BLaER1 treated with 17β-estradiol and CSF1 and Interleukin-3, amounts not matched to agents 10 nM and 100 nM (cell line): ENCODE measurements at regions not wholly inside any gene's neighbourhood (a gene's known extent, or its start where the extent isn't known, plus 50 kb on each side); places are given as distances from the start of the nearest gene placed in this dataset.

Source experiments
- H3K27ac ChIP-seq, 11 experiments: shearing (Covaris generic); formaldehyde crosslinking; 2 replicates each; pipeline ENCODE4 v1.8.1; 2022
- H3K27me3 ChIP-seq, 11 experiments: shearing (Covaris generic); formaldehyde crosslinking; 2 replicates each; pipeline ENCODE4 v1.8.1; 2022
- H3K36me3 ChIP-seq, 11 experiments: shearing (Covaris generic); formaldehyde crosslinking; 2 replicates each; pipeline ENCODE4 v1.8.1; 2022
- H3K4me1 ChIP-seq, 10 experiments: shearing (Covaris generic); formaldehyde crosslinking; 2 replicates each; pipeline ENCODE4 v1.8.1; 2022
- H3K4me2 ChIP-seq, 11 experiments: shearing (Covaris generic); formaldehyde crosslinking; 2 replicates each; pipeline ENCODE4 v1.8.1; 2022
- H3K4me3 ChIP-seq, 10 experiments: shearing (Covaris generic); formaldehyde crosslinking; 2 replicates each; pipeline ENCODE4 v1.8.1; 2022
- H3K9ac ChIP-seq, 11 experiments: shearing (Covaris generic); formaldehyde crosslinking; 2 replicates each; pipeline ENCODE4 v1.8.1; 2022
- H3K9me3 ChIP-seq, 11 experiments: shearing (Covaris generic); formaldehyde crosslinking; replicated peaks in 1 of 11; 2 replicates each; pipeline ENCODE4 v1.8.1; 2022
- H4K20me1 ChIP-seq, 11 experiments: shearing (Covaris generic); formaldehyde crosslinking; 2 replicates each; pipeline ENCODE4 v1.8.1; 2022
- Cebpa-rat ChIP-seq, 11 experiments: shearing (Covaris generic); IDR thresholded peaks; 2 replicates each; pipeline ENCODE4 v1.8.1; 2022

- Histone ChIP-seq H3K4me2 (no peak overlapping the region), H4K20me1 (no peaks in the 10 kb centered on the region), H3K4me3 (no peak overlapping the region), H3K9ac (no peak overlapping the region), H3K4me1 (peaks cover 0 to 11% (median 0%) of the 10 kb centered on the region in 10 experiments; a peak in 2 of 20 replicates), H3K36me3 (no peaks in the 10 kb centered on the region), H3K27me3 (no peaks in the 10 kb centered on the region; a peak in 1 of 22 replicates), H3K9me3 (peaks cover 4 to 20% (median 10%) of the 10 kb centered on the region in 11 experiments; a peak in 16 of 22 replicates), H3K27ac (no peak overlapping the region)
- TF ChIP-seq Cebpa-rat (IDR thresholded peaks at IDR 0.05): no peak
Observed at GRCh38 chr19:29337029-29337428, 124.1 kb upstream of the UQCRFS1 start.

- no peak overlapping the region for H3K4me2 ChIP-seq
- H3K4me1 ChIP-seq: peaks cover 0 to 11% (median 0%) of the 10 kb centered on the region in 10 experiments; a peak in 2 of 20 replicates
- H3K4me3 ChIP-seq: no peak overlapping the region
- H3K9ac ChIP-seq: no peak overlapping the region
- TF ChIP-seq Cebpa-rat (IDR thresholded peaks at IDR 0.05): no peak
- peaks cover 16 to 35% (median 22%) of the 10 kb centered on the region in 11 experiments; a peak in 21 of 22 replicates for H3K9me3 ChIP-seq
- no peaks in the 10 kb centered on the region for H3K36me3 ChIP-seq
- H3K27me3 ChIP-seq: no peaks in the 10 kb centered on the region; a peak in 1 of 22 replicates
- H4K20me1 ChIP-seq: no peaks in the 10 kb centered on the region
- H3K27ac ChIP-seq: no peak overlapping the region
Observed at GRCh38 chr19:29338480-29338879, 125.5 kb upstream of the UQCRFS1 start.

GRCh38 chr19:29342721-29343120, 129.8 kb upstream of the UQCRFS1 start:
- peaks cover 0 to 11% (median 0%) of the 10 kb centered on the region in 10 experiments; a peak in 2 of 20 replicates for H3K4me1 ChIP-seq
- no peak for TF ChIP-seq Cebpa-rat (IDR thresholded peaks at IDR 0.05)
- no peaks in the 10 kb centered on the region for H4K20me1 ChIP-seq
- H3K9ac ChIP-seq: no peak overlapping the region
- no peak overlapping the region for H3K4me3 ChIP-seq
- H3K27ac ChIP-seq: no peak overlapping the region
- no peaks in the 10 kb centered on the region for H3K36me3 ChIP-seq
- no peaks in the 10 kb centered on the region for H3K27me3 ChIP-seq
- H3K4me2 ChIP-seq: no peak overlapping the region
- H3K9me3 ChIP-seq: peaks cover 29 to 65% (median 36%) of the 10 kb centered on the region in 11 experiments

- Histone ChIP-seq H3K4me3 (no peak overlapping the region), H3K27ac (no peak overlapping the region), H4K20me1 (no peaks in the 10 kb centered on the region), H3K27me3 (no peaks in the 10 kb centered on the region), H3K36me3 (no peaks in the 10 kb centered on the region), H3K9ac (no peak overlapping the region), H3K4me2 (no peak overlapping the region), H3K9me3 (peaks cover 0 to 18% (median 8%) of the 10 kb centered on the region in 11 experiments; a peak in 16 of 22 replicates), H3K4me1 (no peaks in the 10 kb centered on the region)
- TF ChIP-seq Cebpa-rat (IDR thresholded peaks at IDR 0.05): no peak
Observed at GRCh38 chr19:29364224-29364726, 151.3 kb upstream of the UQCRFS1 start.

GRCh38 chr19:29364999-29365398, 152.0 kb upstream of the UQCRFS1 start:
- no peak for TF ChIP-seq Cebpa-rat (IDR thresholded peaks at IDR 0.05)
- no peak overlapping the region for H3K4me3 ChIP-seq
- H3K36me3 ChIP-seq: no peaks in the 10 kb centered on the region
- peaks cover 0 to 18% (median 8%) of the 10 kb centered on the region in 11 experiments; a peak in 16 of 22 replicates for H3K9me3 ChIP-seq
- H3K9ac ChIP-seq: no peak overlapping the region
- no peaks in the 10 kb centered on the region for H3K27me3 ChIP-seq
- no peaks in the 10 kb centered on the region for H3K4me1 ChIP-seq
- no peak overlapping the region for H3K27ac ChIP-seq
- no peak overlapping the region for H3K4me2 ChIP-seq
- no peaks in the 10 kb centered on the region for H4K20me1 ChIP-seq

GRCh38 chr19:29365836-29366417, 153.0 kb upstream of the UQCRFS1 start:
- Histone ChIP-seq H3K27ac (no peak overlapping the region), H3K9me3 (peaks cover 0 to 16% (median 8%) of the 10 kb centered on the region in 11 experiments; a peak in 16 of 22 replicates), H3K9ac (no peak overlapping the region), H3K27me3 (no peaks in the 10 kb centered on the region), H3K4me1 (no peaks in the 10 kb centered on the region), H3K4me2 (no peak overlapping the region), H3K36me3 (no peaks in the 10 kb centered on the region), H3K4me3 (no peak overlapping the region), H4K20me1 (no peaks in the 10 kb centered on the region)
- no peak for TF ChIP-seq Cebpa-rat (IDR thresholded peaks at IDR 0.05)

GRCh38 chr19:29366757-29367156, 153.8 kb upstream of the UQCRFS1 start:
- Histone ChIP-seq H3K27ac (no peak overlapping the region), H3K27me3 (no peaks in the 10 kb centered on the region), H3K4me1 (no peaks in the 10 kb centered on the region), H3K9me3 (peaks cover 0 to 9% (median 5%) of the 10 kb centered on the region in 11 experiments; a peak in 15 of 22 replicates), H3K36me3 (no peaks in the 10 kb centered on the region), H3K4me2 (no peak overlapping the region), H4K20me1 (no peaks in the 10 kb centered on the region), H3K9ac (no peak overlapping the region), H3K4me3 (no peak overlapping the region)
- no peak for TF ChIP-seq Cebpa-rat (IDR thresholded peaks at IDR 0.05)

- no peak for TF ChIP-seq Cebpa-rat (IDR thresholded peaks at IDR 0.05)
- H3K27me3 ChIP-seq: no peaks in the 10 kb centered on the region
- no peak overlapping the region for H3K9ac ChIP-seq
- H3K9me3 ChIP-seq: no peaks in the 10 kb centered on the region
- no peaks in the 10 kb centered on the region for H4K20me1 ChIP-seq
- H3K4me2 ChIP-seq: no peak overlapping the region
- no peaks in the 10 kb centered on the region for H3K4me1 ChIP-seq
- no peaks in the 10 kb centered on the region for H3K36me3 ChIP-seq
- no peak overlapping the region for H3K27ac ChIP-seq
- no peak overlapping the region for H3K4me3 ChIP-seq
Observed at GRCh38 chr19:29367791-29368222, 154.9 kb upstream of the UQCRFS1 start.

GRCh38 chr19:29370276-29370675, 155.5 kb upstream of the VSTM2B start:
- Histone ChIP-seq H3K27ac (no peak overlapping the region), H3K9ac (no peak overlapping the region), H3K9me3 (no peaks in the 10 kb centered on the region), H3K4me2 (no peak overlapping the region), H3K36me3 (no peaks in the 10 kb centered on the region), H3K4me3 (no peak overlapping the region), H4K20me1 (no peaks in the 10 kb centered on the region), H3K4me1 (no peaks in the 10 kb centered on the region), H3K27me3 (no peaks in the 10 kb centered on the region)
- TF ChIP-seq Cebpa-rat (IDR thresholded peaks at IDR 0.05): no peak
